Thyroid gland (tissue), 4 donors: ENCODE measurements at regions not wholly inside any gene's neighbourhood (a gene's known extent, or its start where the extent isn't known, plus 50 kb on each side); places are given as distances from the start of the nearest gene placed in this dataset.
A peak's percentile ranks its signal among the peaks of the same experiment; 100 is the strongest.
"Not testable (repeated sequence)": the region's sequence is repeated elsewhere in the genome, so short reads cannot be mapped to it uniquely, and the experiment has no call there.

Experiments used
- DNase-seq, 2 donors: peaks; one replicate each; pipeline ENCODE4 v3.0.0-alpha.2; 2019
- H3K27ac ChIP-seq, 3 donors: fragments of 200-600 bp; sonication (generic); 1 replicate in 2 of 3; 2 replicates in 1 of 3; pipeline ENCODE4 v1.5.1; 2016 to 2019; ENCODE audit warnings: mild to moderate bottlenecking in 1 of 3, moderate library complexity in 1 of 3
- H3K27me3 ChIP-seq: fragments of 200-600 bp; sonication (generic); one replicate; pipeline ENCODE4 v1.5.1; 2019
- H3K36me3 ChIP-seq, 2 donors: fragments of 200-600 bp; sonication (generic); one replicate each; pipeline ENCODE4 v1.5.1; 2016 to 2019
- H3K4me1 ChIP-seq, 2 donors: fragments of 200-600 bp; sonication (generic); one replicate each; pipeline ENCODE4 v1.5.1; 2017 to 2019
- H3K4me3 ChIP-seq, 3 donors: fragments of 200-600 bp; sonication (generic); replicated peaks in 1 of 3; 1 replicate in 2 of 3; 2 replicates in 1 of 3; pipeline ENCODE4 v1.5.1; 2016; ENCODE audit warnings: mild to moderate bottlenecking in 1 of 3
- H3K9me3 ChIP-seq: fragments of 200-600 bp; sonication (generic); one replicate; pipeline ENCODE4 v1.5.1; 2017
- CTCF ChIP-seq, 6 experiments: fragments of 200-600 bp in 3 of 6; fragments of 450-650 bp in 3 of 6; sonication (generic) in 3 of 6; IDR thresholded peaks; one replicate each; pipeline ENCODE4 v1.5.1; 2016 to 2019; ENCODE audit warnings: antibody characterized with exemption in 6 of 6, mild to moderate bottlenecking in 2 of 6, inconsistent platforms in 1 of 6, moderate library complexity in 1 of 6
- POLR2A ChIP-seq, 2 donors: fragments of 450-650 bp; IDR thresholded peaks; one replicate each; pipeline ENCODE4 v1.6.1; 2017; ENCODE audit warnings: antibody characterized with exemption in 2 of 2, mild to moderate bottlenecking in 2 of 2, moderate library complexity in 1 of 2
- WGBS, 2 donors: methylation state at CpG; one replicate each; pipeline ENCODE4 v1.1.5; 2017; 5-methylcytosine and 5-hydroxymethylcytosine counted together
- intact Hi-C: fragments of 100-400 bp; cut with DNase I; formaldehyde crosslinking; loops from one replicate; pipeline ENCODE4 v1.15.1; 2023

DNA sequence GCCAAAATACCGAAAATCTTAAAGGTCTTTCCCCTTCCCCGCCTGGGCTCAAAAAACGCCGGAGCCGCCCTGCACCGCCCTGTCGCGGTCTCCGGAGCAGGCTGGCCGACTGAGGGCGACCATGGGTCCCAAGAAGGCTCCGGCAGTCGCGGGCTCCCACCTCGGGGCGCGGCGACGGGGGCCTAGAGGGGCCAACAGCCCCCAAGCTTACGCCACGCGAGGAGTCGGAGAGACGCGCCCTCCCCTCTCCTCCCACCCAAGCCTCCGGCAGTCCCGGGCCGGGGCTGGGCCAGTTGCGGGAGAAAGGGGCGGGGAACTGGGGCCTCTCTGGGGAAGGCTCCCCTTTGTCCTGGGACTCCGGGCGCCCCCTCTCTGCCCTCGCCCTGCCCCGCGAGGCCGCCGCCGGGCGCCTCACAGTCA, 69.2 kb downstream of the GOLGA8B start:
- 2 to 20% methylated on average over 1 to 32 of the region's 39 CpGs for WGBS, 2 donors
- peak; percentile 68 to 69 for DNase-seq
- TF ChIP-seq POLR2A (IDR thresholded peaks at IDR 0.05) (no peak), CTCF (IDR thresholded peaks at IDR 0.05) (no peak)
- Histone ChIP-seq H3K4me3 (peak overlapping the region; percentile 48 to 84 (median 66)), H3K27me3 (no peaks in the 10 kb centered on the region), H3K27ac (peak overlapping the region; percentile 74 to 91 (median 88)), H3K36me3 (no peaks in the 10 kb centered on the region), H3K9me3 (no peaks in the 10 kb centered on the region), H3K4me1 (peaks cover 0 to 8% of the 10 kb centered on the region in 2 donors)
- intact Hi-C loops, result no loop called here

DNA sequence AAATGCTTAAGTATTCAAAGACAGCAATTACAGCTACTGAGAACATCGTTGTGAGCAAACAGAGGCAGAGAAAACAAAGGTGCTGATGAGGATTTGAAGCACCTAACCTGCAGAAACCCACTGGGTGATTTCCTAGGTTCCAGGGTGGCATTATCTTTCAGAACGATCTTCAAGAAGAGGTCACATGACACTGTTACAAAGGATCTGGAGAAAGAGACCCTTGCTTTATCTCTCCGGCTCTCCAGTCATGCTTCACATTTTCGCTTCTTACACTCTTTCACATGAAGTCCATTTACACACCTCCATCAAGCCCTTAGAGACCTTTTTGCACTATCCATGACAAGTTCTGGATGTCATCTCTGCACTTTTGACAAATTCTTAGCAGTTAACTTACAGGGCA, 70.8 kb downstream of the GOLGA8B start:
- 43 to 44% methylated on average over 4 of the region's 4 CpGs for WGBS, 2 donors
- no peak for TF ChIP-seq POLR2A (IDR thresholded peaks at IDR 0.05)
- no peak for TF ChIP-seq CTCF (IDR thresholded peaks at IDR 0.05)
- no peaks in the 10 kb centered on the region for H3K36me3 ChIP-seq
- H3K27ac ChIP-seq, result no peak overlapping the region
- no peaks in the 10 kb centered on the region for H3K9me3 ChIP-seq
- DNase-seq, result no peak
- H3K4me1 ChIP-seq, result peaks cover 0 to 8% of the 10 kb centered on the region in 2 donors
- intact Hi-C loops, result no loop called here
- H3K4me3 ChIP-seq, result no peak overlapping the region
- no peaks in the 10 kb centered on the region for H3K27me3 ChIP-seq

DNA sequence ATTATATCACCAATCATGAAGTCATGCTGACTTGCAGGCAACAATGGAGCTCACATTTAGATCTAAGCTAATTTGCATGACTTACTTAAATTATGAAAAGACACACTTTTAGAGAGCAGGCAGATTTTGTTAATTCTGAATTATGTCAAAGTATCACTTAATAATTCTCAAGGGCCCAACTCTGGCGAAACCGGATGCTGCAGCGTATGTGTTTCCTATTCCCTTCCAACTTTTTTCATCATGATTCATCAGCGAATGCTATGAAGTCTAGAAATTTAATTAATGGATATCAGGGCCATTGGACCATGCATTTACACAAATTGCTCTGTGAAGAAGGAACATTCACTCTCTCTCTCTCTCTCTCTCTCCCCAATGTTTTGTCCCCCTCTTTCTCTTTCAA, 63.5 kb upstream of the GOLGA8A start:
- H3K4me3 ChIP-seq, result no peak overlapping the region
- H3K9me3 ChIP-seq, result no peaks in the 10 kb centered on the region
- H3K27me3 ChIP-seq, result no peaks in the 10 kb centered on the region
- H3K36me3 ChIP-seq, result no peaks in the 10 kb centered on the region
- DNase-seq, result no peak
- intact Hi-C loops, result no loop called here
- TF ChIP-seq POLR2A (IDR thresholded peaks at IDR 0.05) (no peak), CTCF (IDR thresholded peaks at IDR 0.05) (no peak)
- H3K4me1 ChIP-seq, result peaks cover 0 to 5% of the 10 kb centered on the region in 2 donors
- no peak overlapping the region for H3K27ac ChIP-seq
- 68 to 82% methylated on average over 4 of the region's 4 CpGs for WGBS, 2 donors

GRCh38 chr15:34496207-34496995, 58.8 kb upstream of the GOLGA8A start:
- no peak overlapping the region for H3K4me3 ChIP-seq
- no peaks in the 10 kb centered on the region for H3K27me3 ChIP-seq
- peak overlapping the region in 1 of 3 donors; percentile 48 for H3K27ac ChIP-seq
- H3K4me1 ChIP-seq, result peaks cover 0 to 8% of the 10 kb centered on the region in 2 donors
- H3K36me3 ChIP-seq, result no peaks in the 10 kb centered on the region
- intact Hi-C loops, result no loop called here
- TF ChIP-seq POLR2A (IDR thresholded peaks at IDR 0.05), result no peak
- TF ChIP-seq CTCF (IDR thresholded peaks at IDR 0.05), result no peak
- no peaks in the 10 kb centered on the region for H3K9me3 ChIP-seq
- WGBS, 2 donors, result 33 to 36% methylated on average over 16 to 19 of the region's 30 CpGs
- DNase-seq, result peak; percentile 78 to 85

GRCh38 chr15:34495707-34496106, 58.1 kb upstream of the GOLGA8A start:
- H3K27me3 ChIP-seq, DNase-seq, H3K4me3 ChIP-seq: not testable (repeated sequence)

More at GRCh38 chr15:34495707-34496106, 58.1 kb upstream of the GOLGA8A start:
- WGBS, 2 donors, result 21 to 22% methylated on average over 7 to 17 of the region's 26 CpGs
- intact Hi-C loops, H3K36me3 ChIP-seq, H3K4me1 ChIP-seq, H3K27ac ChIP-seq, H3K9me3 ChIP-seq: not testable (repeated sequence)
